ENCODE measurements at regions not wholly inside any gene's neighbourhood (a gene's known extent, or its start where the extent isn't known, plus 50 kb on each side); places are given as distances from the start of the nearest gene placed in this dataset.

DNA sequence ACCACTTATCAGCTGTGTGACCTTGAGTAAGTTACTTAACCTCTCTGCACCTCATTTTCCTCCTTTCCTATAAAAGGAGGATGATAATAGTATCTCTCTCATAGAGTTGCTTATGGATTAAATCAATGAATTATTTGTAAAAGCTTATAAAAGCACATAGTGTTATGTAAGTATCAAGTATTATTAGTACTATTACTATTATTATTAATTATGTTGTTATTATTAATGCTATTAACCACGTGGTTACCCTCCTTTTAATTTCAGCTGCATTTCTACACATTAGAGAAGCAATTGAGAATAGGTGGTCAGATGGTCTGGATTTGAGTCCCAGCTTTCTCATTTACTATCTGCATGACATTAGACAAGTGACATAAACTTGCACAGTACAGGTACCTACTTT, 58.1 kb upstream of the WNT4 start:
- Mint-ChIP-seq H3K9me3 (ENCODE audit: unreplicated experiment) (no peaks in the 10 kb centered on the region), H3K4me1 (ENCODE audit: low read depth, unreplicated experiment) (no peaks in the 10 kb centered on the region), H3K27ac (ENCODE audit: unreplicated experiment) (no peak overlapping the region), H3K4me3 (ENCODE audit: unreplicated experiment) (no peak overlapping the region), H3K36me3 (ENCODE audit: low read depth, unreplicated experiment) (no peaks in the 10 kb centered on the region), H3K27me3 (ENCODE audit: low read depth, unreplicated experiment) (peaks cover 63% of the 10 kb centered on the region)
- no peak for FAIRE-seq
- Histone ChIP-seq H4K20me1 (ENCODE audit: insufficient read depth, low read length) (no peaks in the 10 kb centered on the region), H3K4me3 (ENCODE audit: insufficient read depth, low read depth, low read length) (no peak overlapping the region), H3K4me2 (ENCODE audit: low read length) (no peak overlapping the region), H3K27me3 (ENCODE audit: insufficient read depth, low read length) (peaks cover 50% of the 10 kb centered on the region), H3K27ac (ENCODE audit: low read depth, low read length) (no peak overlapping the region), H3K36me3 (ENCODE audit: insufficient read depth, low read length) (no peaks in the 10 kb centered on the region), H3K9ac (ENCODE audit: low read length) (no peak overlapping the region), H3K4me1 (ENCODE audit: insufficient read depth, low read length) (no peaks in the 10 kb centered on the region), H3K79me2 (ENCODE audit: insufficient read depth, low read length) (no peaks in the 10 kb centered on the region), H3K9me3 (ENCODE audit: insufficient read depth, low read depth, low read length) (no peaks in the 10 kb centered on the region), H2AFZ (ENCODE audit: low read depth, low read length) (no peak overlapping the region)
- TF ChIP-seq EZH2 (IDR thresholded peaks at IDR 0.05; ENCODE audit: insufficient read depth, low read length) = no peak
- TF ChIP-seq, protein P1, sequence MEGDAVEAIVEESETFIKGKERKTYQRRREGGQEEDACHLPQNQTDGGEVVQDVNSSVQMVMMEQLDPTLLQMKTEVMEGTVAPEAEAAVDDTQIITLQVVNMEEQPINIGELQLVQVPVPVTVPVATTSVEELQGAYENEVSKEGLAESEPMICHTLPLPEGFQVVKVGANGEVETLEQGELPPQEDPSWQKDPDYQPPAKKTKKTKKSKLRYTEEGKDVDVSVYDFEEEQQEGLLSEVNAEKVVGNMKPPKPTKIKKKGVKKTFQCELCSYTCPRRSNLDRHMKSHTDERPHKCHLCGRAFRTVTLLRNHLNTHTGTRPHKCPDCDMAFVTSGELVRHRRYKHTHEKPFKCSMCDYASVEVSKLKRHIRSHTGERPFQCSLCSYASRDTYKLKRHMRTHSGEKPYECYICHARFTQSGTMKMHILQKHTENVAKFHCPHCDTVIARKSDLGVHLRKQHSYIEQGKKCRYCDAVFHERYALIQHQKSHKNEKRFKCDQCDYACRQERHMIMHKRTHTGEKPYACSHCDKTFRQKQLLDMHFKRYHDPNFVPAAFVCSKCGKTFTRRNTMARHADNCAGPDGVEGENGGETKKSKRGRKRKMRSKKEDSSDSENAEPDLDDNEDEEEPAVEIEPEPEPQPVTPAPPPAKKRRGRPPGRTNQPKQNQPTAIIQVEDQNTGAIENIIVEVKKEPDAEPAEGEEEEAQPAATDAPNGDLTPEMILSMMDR (IDR thresholded peaks at IDR 0.05; ENCODE audit: insufficient read depth, low read depth, low read length) = no peak
- DNase-seq (ENCODE audit: low read depth) = no peak

DNA sequence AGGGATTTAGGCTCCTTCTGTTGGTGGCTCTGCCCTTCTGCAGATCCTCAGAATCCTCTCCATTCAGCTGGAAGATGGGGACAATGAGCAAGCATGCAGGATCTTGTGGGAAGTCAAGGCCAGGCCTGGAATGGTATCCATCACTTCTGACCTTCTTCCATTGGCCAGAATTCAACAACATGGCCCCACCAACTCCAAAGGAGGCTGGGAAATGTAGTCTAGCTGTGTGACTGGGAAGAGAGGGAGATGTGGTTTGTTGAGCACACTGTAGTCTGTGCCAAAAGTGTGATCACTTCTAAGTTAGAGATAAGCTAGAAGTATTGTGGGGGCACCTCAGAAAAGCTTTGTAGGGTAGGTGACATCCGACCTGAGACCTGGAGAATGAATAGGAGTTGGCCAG, 60.4 kb upstream of the WNT4 start:
- Mint-ChIP-seq H3K27ac (ENCODE audit: unreplicated experiment) (no peak overlapping the region), H3K9me3 (ENCODE audit: unreplicated experiment) (no peaks in the 10 kb centered on the region), H3K27me3 (ENCODE audit: low read depth, unreplicated experiment) (peaks cover 59% of the 10 kb centered on the region), H3K4me1 (ENCODE audit: low read depth, unreplicated experiment) (peaks cover 3% of the 10 kb centered on the region), H3K36me3 (ENCODE audit: low read depth, unreplicated experiment) (no peaks in the 10 kb centered on the region), H3K4me3 (ENCODE audit: unreplicated experiment) (no peak overlapping the region)
- Histone ChIP-seq H3K4me3 (ENCODE audit: insufficient read depth, low read depth, low read length) (no peak overlapping the region), H3K79me2 (ENCODE audit: insufficient read depth, low read length) (no peaks in the 10 kb centered on the region), H3K9me3 (ENCODE audit: insufficient read depth, low read depth, low read length) (no peaks in the 10 kb centered on the region), H3K27me3 (ENCODE audit: insufficient read depth, low read length) (peaks cover 60% of the 10 kb centered on the region), H3K36me3 (ENCODE audit: insufficient read depth, low read length) (no peaks in the 10 kb centered on the region), H3K4me1 (ENCODE audit: insufficient read depth, low read length) (no peaks in the 10 kb centered on the region), H3K4me2 (ENCODE audit: low read length) (no peak overlapping the region), H3K27ac (ENCODE audit: low read depth, low read length) (no peak overlapping the region), H4K20me1 (ENCODE audit: insufficient read depth, low read length) (no peaks in the 10 kb centered on the region), H2AFZ (ENCODE audit: low read depth, low read length) (no peak overlapping the region), H3K9ac (ENCODE audit: low read length) (no peak overlapping the region)
- FAIRE-seq (no peak), DNase-seq (ENCODE audit: low read depth) (no peak)
- no peak for TF ChIP-seq EZH2 (IDR thresholded peaks at IDR 0.05; ENCODE audit: insufficient read depth, low read length)
- TF ChIP-seq, protein P1 (IDR thresholded peaks at IDR 0.05; ENCODE audit: insufficient read depth, low read depth, low read length) = no peak

DNA sequence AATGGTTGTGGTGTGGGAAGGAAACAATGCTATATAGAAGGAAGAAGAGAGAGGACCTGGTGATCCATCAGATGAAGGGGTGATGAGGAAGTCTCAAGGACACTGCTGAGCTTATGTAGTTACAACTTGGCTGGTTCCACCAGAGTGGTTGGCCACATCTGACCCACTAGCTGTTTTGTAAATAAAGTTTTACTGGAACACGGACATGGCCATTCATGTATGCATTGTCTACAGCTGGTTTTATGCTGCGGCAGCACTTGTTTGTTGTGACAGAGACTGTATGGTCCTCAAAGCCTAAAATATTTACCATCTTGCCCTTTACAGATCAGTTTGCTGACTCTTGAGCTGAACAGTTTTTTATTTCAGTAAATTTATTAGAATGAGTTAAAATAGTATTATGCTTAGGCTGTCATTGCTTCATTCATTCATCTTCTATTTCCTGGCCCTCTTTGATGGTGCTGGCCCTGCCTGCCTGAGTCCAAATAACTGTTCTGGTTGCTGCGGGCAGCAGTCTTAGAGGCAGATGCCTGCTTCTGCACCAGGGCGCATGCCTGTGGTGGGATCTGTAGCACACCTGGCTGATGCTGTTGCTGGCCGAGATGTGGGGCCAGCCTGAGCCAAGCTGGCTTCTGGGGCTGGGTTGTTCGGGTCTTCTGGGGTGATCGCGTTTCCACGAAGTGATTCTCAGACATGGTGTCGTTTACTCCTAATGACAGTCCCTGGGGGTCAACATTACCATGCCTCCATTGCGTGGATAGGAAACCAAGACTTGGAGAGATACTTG, 61.4 kb upstream of the WNT4 start:
- Histone ChIP-seq H3K36me3 (ENCODE audit: insufficient read depth, low read length) (no peaks in the 10 kb centered on the region), H4K20me1 (ENCODE audit: insufficient read depth, low read length) (no peaks in the 10 kb centered on the region), H3K79me2 (ENCODE audit: insufficient read depth, low read length) (no peaks in the 10 kb centered on the region), H3K4me2 (ENCODE audit: low read length) (no peak overlapping the region), H3K9ac (ENCODE audit: low read length) (no peak overlapping the region), H2AFZ (ENCODE audit: low read depth, low read length) (no peak overlapping the region), H3K9me3 (ENCODE audit: insufficient read depth, low read depth, low read length) (no peaks in the 10 kb centered on the region), H3K4me3 (ENCODE audit: insufficient read depth, low read depth, low read length) (no peak overlapping the region), H3K4me1 (ENCODE audit: insufficient read depth, low read length) (no peaks in the 10 kb centered on the region), H3K27ac (ENCODE audit: low read depth, low read length) (no peak overlapping the region), H3K27me3 (ENCODE audit: insufficient read depth, low read length) (peaks cover 65% of the 10 kb centered on the region)
- TF ChIP-seq, protein P1 (IDR thresholded peaks at IDR 0.05; ENCODE audit: insufficient read depth, low read depth, low read length) = no peak
- no peak for TF ChIP-seq EZH2 (IDR thresholded peaks at IDR 0.05; ENCODE audit: insufficient read depth, low read length)
- Mint-ChIP-seq H3K4me3 (ENCODE audit: unreplicated experiment) (no peak overlapping the region), H3K4me1 (ENCODE audit: low read depth, unreplicated experiment) (peaks cover 3% of the 10 kb centered on the region), H3K36me3 (ENCODE audit: low read depth, unreplicated experiment) (no peaks in the 10 kb centered on the region), H3K9me3 (ENCODE audit: unreplicated experiment) (no peaks in the 10 kb centered on the region), H3K27me3 (ENCODE audit: low read depth, unreplicated experiment) (peaks cover 59% of the 10 kb centered on the region), H3K27ac (ENCODE audit: unreplicated experiment) (no peak overlapping the region)
- no peak for FAIRE-seq
- DNase-seq (ENCODE audit: low read depth) = no peak
